AML-193 (cell line): ENCODE measurements at regions not wholly inside any gene's neighbourhood (a gene's known extent, or its start where the extent isn't known, plus 50 kb on each side); places are given as distances from the start of the nearest gene placed in this dataset.

Source experiments
- DNase-seq, 2 experiments: peaks; one replicate each; lab custom pipeline; 2025; lab: John Stamatoyannopoulos, UW

- DNase-seq: no peak
Measured at GRCh38 chr15:66615846-66616245, 50.0 kb upstream of the LCTL start.

GRCh38 chr15:66617137-66618090 is 51.6 kb upstream of the LCTL start:
- peak; percentile 63 to 68 for DNase-seq

GRCh38 chr15:66619152-66619903 is 53.5 kb upstream of the LCTL start:
- DNase-seq: peak; percentile 47 to 49

GRCh38 chr15:66620341-66620740 is 54.5 kb upstream of the LCTL start:
- DNase-seq: no peak

GRCh38 chr15:66620744-66621344 is 55.0 kb upstream of the LCTL start:
- DNase-seq: no peak

- no peak for DNase-seq
Measured at GRCh38 chr15:66621491-66622467, 56.0 kb upstream of the LCTL start.

- DNase-seq: no peak
Measured at GRCh38 chr15:66622591-66623022, 56.8 kb upstream of the LCTL start.

GRCh38 chr15:66623801-66624453 is 58.1 kb upstream of the LCTL start:
- no peak for DNase-seq

- no peak for DNase-seq
Measured at GRCh38 chr15:66625531-66625930, 59.7 kb upstream of the LCTL start.

GRCh38 chr15:66625974-66626373 is 60.2 kb upstream of the LCTL start:
- no peak for DNase-seq

- DNase-seq: no peak
Measured at GRCh38 chr15:66628976-66629723, 63.4 kb upstream of the LCTL start.

GRCh38 chr15:66629817-66630576 is 64.2 kb upstream of the LCTL start:
- no peak for DNase-seq

- no peak for DNase-seq
Measured at GRCh38 chr15:66630801-66631351, 65.1 kb upstream of the LCTL start.

- DNase-seq: no peak
Measured at GRCh38 chr15:66631616-66632263, 65.9 kb upstream of the LCTL start.

- DNase-seq: no peak
Measured at GRCh38 chr15:66633041-66633937, 67.5 kb upstream of the LCTL start.

GRCh38 chr15:66633938-66634250 is 68.1 kb upstream of the LCTL start:
- no peak for DNase-seq

GRCh38 chr15:66634540-66634939 is 67.5 kb upstream of the SMAD6 start:
- no peak for DNase-seq

- no peak for DNase-seq
Measured at GRCh38 chr15:66635006-66635405, 67.0 kb upstream of the SMAD6 start.
